ENCODE measurements at regions not wholly inside any gene's neighbourhood (a gene's known extent, or its start where the extent isn't known, plus 50 kb on each side); places are given as distances from the start of the nearest gene placed in this dataset.
"Not testable (repeated sequence)": the region's sequence is repeated elsewhere in the genome, so short reads cannot be mapped to it uniquely, and the experiment has no call there.

GRCh38 chr7:106583706-106584690, 77.0 kb downstream of the CCDC71L start:
- TF ChIP-seq CTCF (IDR thresholded peaks at IDR 0.05; ENCODE audit: insufficient read depth, low read depth, low read length, missing control alignments) = no peak
- no peak overlapping the region for H3K4me3 ChIP-seq (ENCODE audit: low read depth, low read length)
- no peak for DNase-seq (ENCODE audit: low read depth)

GRCh38 chr7:106583100-106583499, 77.9 kb downstream of the CCDC71L start:
- DNase-seq (ENCODE audit: low read depth) = no peak
- H3K4me3 ChIP-seq (ENCODE audit: low read depth, low read length) = no peak overlapping the region
- TF ChIP-seq CTCF (IDR thresholded peaks at IDR 0.05; ENCODE audit: insufficient read depth, low read depth, low read length, missing control alignments) = no peak

- DNase-seq (ENCODE audit: low read depth) = no peak
- no peak overlapping the region for H3K4me3 ChIP-seq (ENCODE audit: low read depth, low read length)
- TF ChIP-seq CTCF (IDR thresholded peaks at IDR 0.05; ENCODE audit: insufficient read depth, low read depth, low read length, missing control alignments) = no peak
Observed at GRCh38 chr7:106582365-106582764, 78.6 kb downstream of the CCDC71L start.

GRCh38 chr7:106579086-106579485, 81.9 kb downstream of the CCDC71L start:
- DNase-seq (ENCODE audit: low read depth); H3K4me3 ChIP-seq (ENCODE audit: low read depth, low read length): not testable (repeated sequence)

- H3K4me3 ChIP-seq (ENCODE audit: low read depth, low read length) = no peak overlapping the region
- no peak for DNase-seq (ENCODE audit: low read depth)
- TF ChIP-seq CTCF (IDR thresholded peaks at IDR 0.05; ENCODE audit: insufficient read depth, low read depth, low read length, missing control alignments) = no peak
Observed at GRCh38 chr7:106575138-106575823, 85.7 kb downstream of the CCDC71L start.

GRCh38 chr7:106573738-106574137, 87.2 kb downstream of the CCDC71L start:
- TF ChIP-seq CTCF (IDR thresholded peaks at IDR 0.05; ENCODE audit: insufficient read depth, low read depth, low read length, missing control alignments) = no peak
- DNase-seq (ENCODE audit: low read depth) = no peak
- no peak overlapping the region for H3K4me3 ChIP-seq (ENCODE audit: low read depth, low read length)

- no peak for TF ChIP-seq CTCF (IDR thresholded peaks at IDR 0.05; ENCODE audit: insufficient read depth, low read depth, low read length, missing control alignments)
- no peak overlapping the region for H3K4me3 ChIP-seq (ENCODE audit: low read depth, low read length)
- DNase-seq (ENCODE audit: low read depth) = no peak
Observed at GRCh38 chr7:106573125-106573663, 87.8 kb downstream of the CCDC71L start.

Data from GM12865 (cell line).